ENCODE measurements at regions not wholly inside any gene's neighbourhood (a gene's known extent, or its start where the extent isn't known, plus 50 kb on each side); places are given as distances from the start of the nearest gene placed in this dataset.

GRCh38 chr1:199205740-199206441 lies 567.1 kb downstream of the PTPRC start:
- TF ChIP-seq POLR2A (IDR thresholded peaks at IDR 0.05; ENCODE audit: low read depth, low read length), result no peak
- no peak for TF ChIP-seq POU2F2 (IDR thresholded peaks at IDR 0.05; ENCODE audit: low read depth, low read length)
- TF ChIP-seq TAF1 (IDR thresholded peaks at IDR 0.05; ENCODE audit: low read depth, low read length), result no peak
- TF ChIP-seq SPI1 (IDR thresholded peaks at IDR 0.05; ENCODE audit: low read depth, low read length), result no peak
- TF ChIP-seq PAX5 (IDR thresholded peaks at IDR 0.05; ENCODE audit: insufficient read depth, low read length, severe bottlenecking), result no peak
- no peak for TF ChIP-seq POLR2AphosphoS5 (IDR thresholded peaks at IDR 0.05; ENCODE audit: low read depth, low read length)
- DNase-seq (ENCODE audit: insufficient read length, low spot score), result no peak
- no peak for FAIRE-seq

GRCh38 chr1:199208847-199209246 lies 570.0 kb downstream of the PTPRC start:
- DNase-seq (ENCODE audit: insufficient read length, low spot score) (no peak), FAIRE-seq (no peak)
- no peak for TF ChIP-seq TAF1 (IDR thresholded peaks at IDR 0.05; ENCODE audit: low read depth, low read length)
- TF ChIP-seq POLR2AphosphoS5 (IDR thresholded peaks at IDR 0.05; ENCODE audit: low read depth, low read length), result no peak
- TF ChIP-seq POLR2A (IDR thresholded peaks at IDR 0.05; ENCODE audit: low read depth, low read length), result no peak
- no peak for TF ChIP-seq POU2F2 (IDR thresholded peaks at IDR 0.05; ENCODE audit: low read depth, low read length)
- no peak for TF ChIP-seq SPI1 (IDR thresholded peaks at IDR 0.05; ENCODE audit: low read depth, low read length)
- no peak for TF ChIP-seq PAX5 (IDR thresholded peaks at IDR 0.05; ENCODE audit: insufficient read depth, low read length, severe bottlenecking)

GRCh38 chr1:199218065-199218464 lies 579.2 kb downstream of the PTPRC start:
- TF ChIP-seq POLR2A (IDR thresholded peaks at IDR 0.05; ENCODE audit: low read depth, low read length), result no peak
- no peak for TF ChIP-seq POU2F2 (IDR thresholded peaks at IDR 0.05; ENCODE audit: low read depth, low read length)
- no peak for TF ChIP-seq SPI1 (IDR thresholded peaks at IDR 0.05; ENCODE audit: low read depth, low read length)
- TF ChIP-seq TAF1 (IDR thresholded peaks at IDR 0.05; ENCODE audit: low read depth, low read length), result no peak
- TF ChIP-seq POLR2AphosphoS5 (IDR thresholded peaks at IDR 0.05; ENCODE audit: low read depth, low read length), result no peak
- TF ChIP-seq PAX5 (IDR thresholded peaks at IDR 0.05; ENCODE audit: insufficient read depth, low read length, severe bottlenecking), result no peak
- no peak for FAIRE-seq

GRCh38 chr1:199218533-199218932 lies 579.7 kb downstream of the PTPRC start:
- TF ChIP-seq PAX5 (IDR thresholded peaks at IDR 0.05; ENCODE audit: insufficient read depth, low read length, severe bottlenecking), result no peak
- TF ChIP-seq POU2F2 (IDR thresholded peaks at IDR 0.05; ENCODE audit: low read depth, low read length), result no peak
- no peak for TF ChIP-seq POLR2A (IDR thresholded peaks at IDR 0.05; ENCODE audit: low read depth, low read length)
- no peak for TF ChIP-seq SPI1 (IDR thresholded peaks at IDR 0.05; ENCODE audit: low read depth, low read length)
- no peak for TF ChIP-seq POLR2AphosphoS5 (IDR thresholded peaks at IDR 0.05; ENCODE audit: low read depth, low read length)
- no peak for TF ChIP-seq TAF1 (IDR thresholded peaks at IDR 0.05; ENCODE audit: low read depth, low read length)
- DNase-seq (ENCODE audit: insufficient read length, low spot score) (no peak), FAIRE-seq (no peak)

More at GRCh38 chr1:199218065-199218464, 579.2 kb downstream of the PTPRC start:
- DNase-seq (ENCODE audit: insufficient read length, low spot score), result no peak

- TF ChIP-seq SPI1 (IDR thresholded peaks at IDR 0.05; ENCODE audit: low read depth, low read length) (no peak), TAF1 (IDR thresholded peaks at IDR 0.05; ENCODE audit: low read depth, low read length) (no peak), POLR2AphosphoS5 (IDR thresholded peaks at IDR 0.05; ENCODE audit: low read depth, low read length) (no peak), POU2F2 (IDR thresholded peaks at IDR 0.05; ENCODE audit: low read depth, low read length) (no peak), PAX5 (IDR thresholded peaks at IDR 0.05; ENCODE audit: insufficient read depth, low read length, severe bottlenecking) (no peak), POLR2A (IDR thresholded peaks at IDR 0.05; ENCODE audit: low read depth, low read length) (no peak)
- DNase-seq (ENCODE audit: insufficient read length, low spot score), result no peak
- FAIRE-seq, result no peak
Observed at GRCh38 chr1:199220031-199220430, 581.2 kb downstream of the PTPRC start.

GRCh38 chr1:199221371-199222150 lies 582.7 kb downstream of the PTPRC start:
- DNase-seq (ENCODE audit: insufficient read length, low spot score) (no peak), FAIRE-seq (no peak)
- no peak for TF ChIP-seq SPI1 (IDR thresholded peaks at IDR 0.05; ENCODE audit: low read depth, low read length)
- TF ChIP-seq TAF1 (IDR thresholded peaks at IDR 0.05; ENCODE audit: low read depth, low read length), result no peak
- TF ChIP-seq POU2F2 (IDR thresholded peaks at IDR 0.05; ENCODE audit: low read depth, low read length), result no peak
- no peak for TF ChIP-seq PAX5 (IDR thresholded peaks at IDR 0.05; ENCODE audit: insufficient read depth, low read length, severe bottlenecking)
- no peak for TF ChIP-seq POLR2A (IDR thresholded peaks at IDR 0.05; ENCODE audit: low read depth, low read length)
- no peak for TF ChIP-seq POLR2AphosphoS5 (IDR thresholded peaks at IDR 0.05; ENCODE audit: low read depth, low read length)

GRCh38 chr1:199223936-199224335 lies 585.1 kb downstream of the PTPRC start:
- no peak for TF ChIP-seq POLR2A (IDR thresholded peaks at IDR 0.05; ENCODE audit: low read depth, low read length)
- no peak for TF ChIP-seq SPI1 (IDR thresholded peaks at IDR 0.05; ENCODE audit: low read depth, low read length)
- TF ChIP-seq POU2F2 (IDR thresholded peaks at IDR 0.05; ENCODE audit: low read depth, low read length), result no peak
- FAIRE-seq (no peak), DNase-seq (ENCODE audit: insufficient read length, low spot score) (no peak)

- no peak for DNase-seq (ENCODE audit: insufficient read length, low spot score)
- no peak for FAIRE-seq
- no peak for TF ChIP-seq TAF1 (IDR thresholded peaks at IDR 0.05; ENCODE audit: low read depth, low read length)
- no peak for TF ChIP-seq POU2F2 (IDR thresholded peaks at IDR 0.05; ENCODE audit: low read depth, low read length)
- TF ChIP-seq PAX5 (IDR thresholded peaks at IDR 0.05; ENCODE audit: insufficient read depth, low read length, severe bottlenecking), result no peak
- TF ChIP-seq POLR2AphosphoS5 (IDR thresholded peaks at IDR 0.05; ENCODE audit: low read depth, low read length), result no peak
- no peak for TF ChIP-seq SPI1 (IDR thresholded peaks at IDR 0.05; ENCODE audit: low read depth, low read length)
Observed at GRCh38 chr1:199226163-199226562, 587.3 kb downstream of the PTPRC start.

GRCh38 chr1:199242147-199242546 lies 603.3 kb downstream of the PTPRC start:
- FAIRE-seq, result peak; percentile 45
- TF ChIP-seq SPI1 (IDR thresholded peaks at IDR 0.05; ENCODE audit: low read depth, low read length), result no peak
- no peak for TF ChIP-seq POLR2A (IDR thresholded peaks at IDR 0.05; ENCODE audit: low read depth, low read length)
- no peak for DNase-seq (ENCODE audit: insufficient read length, low spot score)
